Panc1 (cell line): ENCODE measurements at regions not wholly inside any gene's neighbourhood (a gene's known extent, or its start where the extent isn't known, plus 50 kb on each side); places are given as distances from the start of the nearest gene placed in this dataset.

Source experiments
- ATAC-seq: fragments of 200-7000 bp; cut with Tn5 transposase; 2 replicates; pipeline ENCODE4 v1.9.1; 2020; ENCODE audit warnings: mild to moderate bottlenecking, moderate library complexity
- BruUV-seq: library from RNA; stranded (reverse); fragments of 400-500 nt; replicated peaks from 2 replicates; lab custom pipeline; 2021; lab: Mats Ljungman, UMichigan
- CTCF ChIA-PET: fragments of 300-600 bp; sonication (Branson Sonifier 250); formaldehyde crosslinking; loops from one replicate; lab custom pipeline; 2022; ENCODE audit warnings: antibody characterized with exemption; lab: Charles Lee
- POLR2A ChIA-PET: fragments of 300-600 bp; sonication (Branson Sonifier 250); formaldehyde crosslinking; loops from one replicate; lab custom pipeline; 2022; ENCODE audit warnings: antibody characterized with exemption; lab: Charles Lee
- DNase-seq: peaks from one replicate; pipeline ENCODE4 v3.0.0-alpha.2; 2010; ENCODE audit warnings: low read depth, low spot score
- H3K27ac ChIP-seq: 2 replicates; pipeline ENCODE4 v1.5.1; 2011; ENCODE audit warnings: mild to moderate bottlenecking, low read length, inconsistent platforms
- H3K27me3 ChIP-seq: fragments of 200-500 bp; sonication (Bioruptor generic); 2 replicates; pipeline ENCODE4 v1.6.0; 2014; ENCODE audit warnings: low read length, inconsistent platforms; ENCODE audit not compliant: control insufficient read depth, insufficient read depth
- H3K36me3 ChIP-seq: fragments of 200-500 bp; sonication (Bioruptor generic); 2 replicates; pipeline ENCODE4 v1.5.1; 2014; ENCODE audit warnings: inconsistent platforms, mild to moderate bottlenecking, low read length, moderate library complexity; ENCODE audit not compliant: control insufficient read depth, insufficient read depth
- H3K4me1 ChIP-seq: 2 replicates; pipeline ENCODE4 v1.5.1; 2011; ENCODE audit warnings: inconsistent platforms, mild to moderate bottlenecking, low read length, moderate library complexity; ENCODE audit not compliant: control insufficient read depth, insufficient read depth
- H3K4me3 ChIP-seq, 2 experiments: 2 replicates each; pipeline ENCODE4 v1.5.1; 2011 to 2012; ENCODE audit warnings: low read depth in 2 of 2, low read length in 2 of 2, mild to moderate bottlenecking in 2 of 2, inconsistent platforms in 1 of 2, moderate library complexity in 1 of 2
- H3K9me3 ChIP-seq: fragments of 200-500 bp; sonication (Bioruptor generic); 2 replicates; pipeline ENCODE4 v1.5.1; 2014; ENCODE audit warnings: low read depth, mild to moderate bottlenecking, inconsistent platforms, low read length, moderate library complexity; ENCODE audit not compliant: control insufficient read depth, insufficient read depth
- POLR2AphosphoS5 ChIP-seq: IDR thresholded peaks from 2 replicates; pipeline ENCODE4 v1.6.1; 2012; ENCODE audit warnings: mild to moderate bottlenecking, low read depth, low read length, moderate library complexity
- SIN3A ChIP-seq: IDR thresholded peaks from 2 replicates; pipeline ENCODE4 v1.6.1; 2012; ENCODE audit warnings: low read depth, mild to moderate bottlenecking, low read length, moderate library complexity, borderline replicate concordance; ENCODE audit not compliant: insufficient read depth
- TCF7L2 ChIP-seq: IDR thresholded peaks from 2 replicates; pipeline ENCODE4 v1.6.1; 2011; ENCODE audit warnings: mild to moderate bottlenecking, low read depth, low read length, inconsistent platforms
- in situ Hi-C: cut with HindIII; loops from 2 replicates; pipeline ENCODE4 v1.10.0; 2016; ENCODE audit warnings: low sequenced_read_pairs, low pct_unique_long_range_greater_than_20kb
- intact Hi-C: fragments of 100-400 bp; cut with micrococcal nuclease; formaldehyde crosslinking; loops from one replicate; pipeline ENCODE4 v1.10.0; 2022; ENCODE audit not compliant: unreplicated experiment
- TF ChIP-seq, protein P1 (sequence below), 2 experiments: IDR thresholded peaks; 2 replicates each; pipeline ENCODE4 v1.6.1; 2011 to 2012; ENCODE audit warnings: low read depth in 2 of 2, control low read depth in 1 of 2, low read length in 1 of 2, mild to moderate bottlenecking in 1 of 2, moderate library complexity in 1 of 2; ENCODE audit not compliant: insufficient read depth in 1 of 2
- TF ChIP-seq, protein P2 (sequence below): fragments of 450-650 bp; IDR thresholded peaks from 2 replicates; pipeline ENCODE4 v1.5.1; 2017; ENCODE audit warnings: mild to moderate bottlenecking

DNA sequence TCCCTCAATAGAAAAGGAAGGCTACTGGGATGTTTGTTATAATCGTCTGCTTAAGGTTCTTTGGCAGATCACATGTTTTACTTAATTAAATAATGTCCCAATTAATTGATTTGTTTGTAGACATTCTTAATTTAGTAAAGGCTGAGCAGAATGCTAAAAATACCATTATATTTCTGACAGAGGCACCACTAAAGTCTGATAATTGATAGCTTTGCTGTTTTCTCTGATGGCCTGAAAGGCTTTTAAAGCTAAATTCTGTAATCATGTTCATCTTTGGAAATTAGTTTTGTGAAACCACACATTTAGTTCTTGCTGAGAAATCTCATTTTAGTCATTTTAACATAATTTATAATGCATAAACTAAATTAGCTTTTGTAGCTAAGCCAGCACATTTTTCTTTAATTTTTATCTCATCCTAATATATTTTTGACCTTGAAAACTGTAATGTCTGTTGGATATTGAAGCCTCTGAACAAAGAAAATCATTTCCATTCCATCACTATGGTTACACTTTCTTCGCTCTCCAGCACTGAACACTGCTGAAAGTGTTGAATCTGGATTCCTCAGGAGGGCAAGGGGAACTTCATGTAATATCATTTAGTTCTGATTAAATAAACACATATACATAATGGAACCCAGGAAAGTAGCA lies 329.4 kb downstream of the ELAVL2 start:
- H3K27ac ChIP-seq: no peak overlapping the region
- no peaks in the 10 kb centered on the region for H3K27me3 ChIP-seq
- H3K36me3 ChIP-seq: no peaks in the 10 kb centered on the region
- in situ Hi-C loops: no loop called here
- TF ChIP-seq, protein P1, sequence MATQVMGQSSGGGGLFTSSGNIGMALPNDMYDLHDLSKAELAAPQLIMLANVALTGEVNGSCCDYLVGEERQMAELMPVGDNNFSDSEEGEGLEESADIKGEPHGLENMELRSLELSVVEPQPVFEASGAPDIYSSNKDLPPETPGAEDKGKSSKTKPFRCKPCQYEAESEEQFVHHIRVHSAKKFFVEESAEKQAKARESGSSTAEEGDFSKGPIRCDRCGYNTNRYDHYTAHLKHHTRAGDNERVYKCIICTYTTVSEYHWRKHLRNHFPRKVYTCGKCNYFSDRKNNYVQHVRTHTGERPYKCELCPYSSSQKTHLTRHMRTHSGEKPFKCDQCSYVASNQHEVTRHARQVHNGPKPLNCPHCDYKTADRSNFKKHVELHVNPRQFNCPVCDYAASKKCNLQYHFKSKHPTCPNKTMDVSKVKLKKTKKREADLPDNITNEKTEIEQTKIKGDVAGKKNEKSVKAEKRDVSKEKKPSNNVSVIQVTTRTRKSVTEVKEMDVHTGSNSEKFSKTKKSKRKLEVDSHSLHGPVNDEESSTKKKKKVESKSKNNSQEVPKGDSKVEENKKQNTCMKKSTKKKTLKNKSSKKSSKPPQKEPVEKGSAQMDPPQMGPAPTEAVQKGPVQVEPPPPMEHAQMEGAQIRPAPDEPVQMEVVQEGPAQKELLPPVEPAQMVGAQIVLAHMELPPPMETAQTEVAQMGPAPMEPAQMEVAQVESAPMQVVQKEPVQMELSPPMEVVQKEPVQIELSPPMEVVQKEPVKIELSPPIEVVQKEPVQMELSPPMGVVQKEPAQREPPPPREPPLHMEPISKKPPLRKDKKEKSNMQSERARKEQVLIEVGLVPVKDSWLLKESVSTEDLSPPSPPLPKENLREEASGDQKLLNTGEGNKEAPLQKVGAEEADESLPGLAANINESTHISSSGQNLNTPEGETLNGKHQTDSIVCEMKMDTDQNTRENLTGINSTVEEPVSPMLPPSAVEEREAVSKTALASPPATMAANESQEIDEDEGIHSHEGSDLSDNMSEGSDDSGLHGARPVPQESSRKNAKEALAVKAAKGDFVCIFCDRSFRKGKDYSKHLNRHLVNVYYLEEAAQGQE (IDR thresholded peaks at IDR 0.05; ENCODE audit: insufficient read depth in 1 of 2, low read depth in 2 of 2, low read length in 1 of 2): no peak
- TF ChIP-seq SIN3A: no peak
- TF ChIP-seq POLR2AphosphoS5: no peak
- TF ChIP-seq, protein P2, sequence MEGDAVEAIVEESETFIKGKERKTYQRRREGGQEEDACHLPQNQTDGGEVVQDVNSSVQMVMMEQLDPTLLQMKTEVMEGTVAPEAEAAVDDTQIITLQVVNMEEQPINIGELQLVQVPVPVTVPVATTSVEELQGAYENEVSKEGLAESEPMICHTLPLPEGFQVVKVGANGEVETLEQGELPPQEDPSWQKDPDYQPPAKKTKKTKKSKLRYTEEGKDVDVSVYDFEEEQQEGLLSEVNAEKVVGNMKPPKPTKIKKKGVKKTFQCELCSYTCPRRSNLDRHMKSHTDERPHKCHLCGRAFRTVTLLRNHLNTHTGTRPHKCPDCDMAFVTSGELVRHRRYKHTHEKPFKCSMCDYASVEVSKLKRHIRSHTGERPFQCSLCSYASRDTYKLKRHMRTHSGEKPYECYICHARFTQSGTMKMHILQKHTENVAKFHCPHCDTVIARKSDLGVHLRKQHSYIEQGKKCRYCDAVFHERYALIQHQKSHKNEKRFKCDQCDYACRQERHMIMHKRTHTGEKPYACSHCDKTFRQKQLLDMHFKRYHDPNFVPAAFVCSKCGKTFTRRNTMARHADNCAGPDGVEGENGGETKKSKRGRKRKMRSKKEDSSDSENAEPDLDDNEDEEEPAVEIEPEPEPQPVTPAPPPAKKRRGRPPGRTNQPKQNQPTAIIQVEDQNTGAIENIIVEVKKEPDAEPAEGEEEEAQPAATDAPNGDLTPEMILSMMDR: no peak
- no peak for TF ChIP-seq TCF7L2
- ChIA-PET CTCF (no interaction called here), POLR2A (no interaction called here)
- intact Hi-C loops: no loop called here
- DNase-seq: no peak
- no peak overlapping the region for H3K4me3 ChIP-seq
- ATAC-seq: no peak
- no TSS peak for BruUV-seq
- H3K4me1 ChIP-seq: no peaks in the 10 kb centered on the region
- no peaks in the 10 kb centered on the region for H3K9me3 ChIP-seq

DNA sequence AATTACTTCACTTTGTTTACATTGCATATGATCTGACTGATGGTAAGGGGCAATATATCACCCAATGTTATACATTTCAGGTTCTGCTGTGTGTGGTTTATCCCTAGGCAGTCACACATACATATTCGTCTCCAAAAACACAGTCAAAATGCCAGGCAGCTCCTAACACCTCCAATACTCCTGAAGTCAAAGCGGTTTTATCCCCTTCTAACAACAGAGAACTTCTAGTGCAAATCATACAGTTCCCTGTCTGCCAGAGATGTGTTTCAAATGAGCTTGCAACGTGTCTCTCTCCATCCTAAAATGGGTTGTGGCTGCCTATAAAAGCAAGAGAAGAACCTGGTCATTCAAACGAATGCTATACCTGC lies 328.9 kb downstream of the ELAVL2 start:
- no peaks in the 10 kb centered on the region for H3K36me3 ChIP-seq
- DNase-seq: no peak
- no peaks in the 10 kb centered on the region for H3K27me3 ChIP-seq
- in situ Hi-C loops (no loop called here), intact Hi-C loops (no loop called here)
- ATAC-seq: no peak
- CTCF ChIA-PET: no interaction called here
- H3K4me3 ChIP-seq: no peak overlapping the region
- H3K4me1 ChIP-seq: no peaks in the 10 kb centered on the region
- BruUV-seq: no TSS peak
- H3K9me3 ChIP-seq: no peaks in the 10 kb centered on the region
- TF ChIP-seq, protein P1 (IDR thresholded peaks at IDR 0.05; ENCODE audit: insufficient read depth in 1 of 2, low read depth in 2 of 2, low read length in 1 of 2): no peak
- no peak for TF ChIP-seq POLR2AphosphoS5
- no peak for TF ChIP-seq TCF7L2
- TF ChIP-seq, protein P2: no peak
- no peak for TF ChIP-seq SIN3A
- POLR2A ChIA-PET: no interaction called here
- H3K27ac ChIP-seq: no peak overlapping the region
